Activated CD4-positive, alpha-beta T cell treated with anti-CD3 and anti-CD28 coated beads, Interleukin-2, Interleukin-4, amounts not matched to agents 100 ng/mL and 50 ng/mL, durations not matched to agents 16 hours and 8 hours (primary cell): ENCODE measurements at regions not wholly inside any gene's neighbourhood (a gene's known extent, or its start where the extent isn't known, plus 50 kb on each side); places are given as distances from the start of the nearest gene placed in this dataset.
A peak's percentile ranks its signal among the peaks of the same experiment; 100 is the strongest.

ENCODE experiments used
- DNase-seq: peaks from one replicate; pipeline ENCODE4 v3.0.0-alpha.2; 2020; ENCODE audit warnings: low spot score

- peak; percentile 41 for DNase-seq
These were observed 252.0 kb downstream of the CTTN start for GRCh38 chr11:70650075-70650909.

- no peak for DNase-seq
These were observed 252.7 kb downstream of the CTTN start for GRCh38 chr11:70651031-70651430.

- DNase-seq = no peak
These were observed 255.7 kb downstream of the CTTN start for GRCh38 chr11:70654016-70654415.

- DNase-seq = no peak
These were observed 257.5 kb downstream of the CTTN start for GRCh38 chr11:70655816-70656215.

GRCh38 chr11:70656252-70656651 lies 257.9 kb downstream of the CTTN start:
- no peak for DNase-seq

- no peak for DNase-seq
These were observed 261.9 kb downstream of the CTTN start for GRCh38 chr11:70660059-70660888.

GRCh38 chr11:70660889-70661197 lies 262.5 kb downstream of the CTTN start:
- DNase-seq = no peak

GRCh38 chr11:70661761-70662501 lies 263.6 kb downstream of the CTTN start:
- no peak for DNase-seq

- DNase-seq = no peak
These were observed 264.4 kb downstream of the CTTN start for GRCh38 chr11:70662691-70663098.

- DNase-seq = no peak
These were observed 265.5 kb downstream of the CTTN start for GRCh38 chr11:70663815-70664214.

GRCh38 chr11:70666311-70666710 lies 268.0 kb downstream of the CTTN start:
- DNase-seq = no peak

GRCh38 chr11:70667767-70668166 lies 269.4 kb downstream of the CTTN start:
- no peak for DNase-seq

- DNase-seq = no peak
These were observed 270.2 kb downstream of the CTTN start for GRCh38 chr11:70668204-70669202.

- DNase-seq = no peak
These were observed 271.0 kb downstream of the CTTN start for GRCh38 chr11:70669281-70669680.

GRCh38 chr11:70669871-70670675 lies 271.7 kb downstream of the CTTN start:
- no peak for DNase-seq

GRCh38 chr11:70670676-70671034 lies 272.3 kb downstream of the CTTN start:
- no peak for DNase-seq

- DNase-seq = no peak
These were observed 272.8 kb downstream of the CTTN start for GRCh38 chr11:70671083-70671482.

GRCh38 chr11:70671611-70672010 lies 273.3 kb downstream of the CTTN start:
- DNase-seq = no peak

GRCh38 chr11:70672991-70673653 lies 274.8 kb downstream of the CTTN start:
- DNase-seq = no peak

- no peak for DNase-seq
These were observed 276.3 kb downstream of the CTTN start for GRCh38 chr11:70674605-70675004.
